Stimulated activated CD4-positive, alpha-beta T cell treated with anti-CD3 and anti-CD28 coated beads, TNF-alpha, amount 100 ng/mL, for 48 hours (primary cell): ENCODE measurements at regions not wholly inside any gene's neighbourhood (a gene's known extent, or its start where the extent isn't known, plus 50 kb on each side); places are given as distances from the start of the nearest gene placed in this dataset.
"Not testable (repeated sequence)": the region's sequence is repeated elsewhere in the genome, so short reads cannot be mapped to it uniquely, and the experiment has no call there.

ENCODE experiments used
- DNase-seq, 3 donors: peaks; one replicate each; pipeline ENCODE4 v3.0.0-alpha.2; 2020; ENCODE audit warnings: low read depth in 3 of 3

GRCh38 chr10:8310930-8311329 is 256.4 kb downstream of the GATA3 start:
- no peak for DNase-seq

- no peak for DNase-seq
Measured at GRCh38 chr10:8311526-8312070, 257.1 kb downstream of the GATA3 start.

GRCh38 chr10:8312079-8312478 is 257.6 kb downstream of the GATA3 start:
- no peak for DNase-seq

GRCh38 chr10:8312781-8313180 is 258.3 kb downstream of the GATA3 start:
- no peak for DNase-seq

- DNase-seq, result no peak
Measured at GRCh38 chr10:8314486-8314885, 260.0 kb downstream of the GATA3 start.

- DNase-seq, result no peak
Measured at GRCh38 chr10:8315619-8316021, 261.1 kb downstream of the GATA3 start.

GRCh38 chr10:8316284-8316683 is 261.8 kb downstream of the GATA3 start:
- DNase-seq, result no peak

GRCh38 chr10:8318429-8318828 is 263.9 kb downstream of the GATA3 start:
- not testable (repeated sequence) for DNase-seq

- DNase-seq, result no peak
Measured at GRCh38 chr10:8318956-8319355, 264.5 kb downstream of the GATA3 start.

- no peak for DNase-seq
Measured at GRCh38 chr10:8319704-8320103, 265.2 kb downstream of the GATA3 start.

GRCh38 chr10:8321990-8322389 is 267.5 kb downstream of the GATA3 start:
- DNase-seq, result no peak

GRCh38 chr10:8323428-8324054 is 269.1 kb downstream of the GATA3 start:
- no peak for DNase-seq

- no peak for DNase-seq
Measured at GRCh38 chr10:8325024-8325980, 270.8 kb downstream of the GATA3 start.

GRCh38 chr10:8326396-8327139 is 272.1 kb downstream of the GATA3 start:
- no peak for DNase-seq

- no peak for DNase-seq
Measured at GRCh38 chr10:8327140-8327423, 272.6 kb downstream of the GATA3 start.

- no peak for DNase-seq
Measured at GRCh38 chr10:8331387-8331786, 276.9 kb downstream of the GATA3 start.

- DNase-seq, result peak; percentile 64 to 79 (median 64)
Measured at GRCh38 chr10:8331896-8332729, 277.6 kb downstream of the GATA3 start.

- no peak for DNase-seq
Measured at GRCh38 chr10:8332730-8333111, 278.2 kb downstream of the GATA3 start.

- DNase-seq, result no peak
Measured at GRCh38 chr10:8334631-8335030, 280.1 kb downstream of the GATA3 start.

GRCh38 chr10:8336629-8337331 is 282.3 kb downstream of the GATA3 start:
- DNase-seq, result no peak

- DNase-seq, result no peak
Measured at GRCh38 chr10:8337332-8337651, 282.8 kb downstream of the GATA3 start.
